Kidney (tissue), 13 donors: ENCODE measurements at regions not wholly inside any gene's neighbourhood (a gene's known extent, or its start where the extent isn't known, plus 50 kb on each side); places are given as distances from the start of the nearest gene placed in this dataset.
"Not testable (repeated sequence)": the region's sequence is repeated elsewhere in the genome, so short reads cannot be mapped to it uniquely, and the experiment has no call there.

Source experiments
- DNase-seq, 5 donors: peaks; one replicate each; pipeline ENCODE4 v3.0.0-alpha.2; 2013 to 2020
- FAIRE-seq: peaks from 2 replicates; lab custom pipeline; 2012; peaks lifted over from hg19 to GRCh38; lab: Jason Lieb, UNC
- H3K27ac ChIP-seq, 2 donors: one replicate each; pipeline ENCODE4 v1.7.0; 2013; ENCODE audit warnings: low read depth in 2 of 2, low read length in 2 of 2, inconsistent platforms in 1 of 2
- H3K27me3 ChIP-seq: one replicate; pipeline ENCODE4 v1.7.1; 2013; ENCODE audit warnings: low read length, inconsistent platforms; ENCODE audit not compliant: control insufficient read depth, insufficient read depth
- H3K36me3 ChIP-seq, 3 donors: one replicate each; pipeline versions ENCODE4 v1.7.0 to v1.7.1; 2013; ENCODE audit warnings: low read length in 3 of 3, control low read depth in 1 of 3, inconsistent platforms in 1 of 3; ENCODE audit not compliant: insufficient read depth in 3 of 3, control insufficient read depth in 2 of 3
- H3K4me1 ChIP-seq, 3 donors: one replicate each; pipeline versions ENCODE4 v1.7.0 to v1.7.1; 2013; ENCODE audit warnings: low read length in 3 of 3, inconsistent platforms in 1 of 3, low read depth in 1 of 3; ENCODE audit not compliant: control insufficient read depth in 2 of 3, insufficient read depth in 2 of 3
- H3K4me3 ChIP-seq, 3 donors: one replicate each; pipeline versions ENCODE4 v1.7.0 to v1.8.1; 2013; ENCODE audit warnings: low read length in 3 of 3, control low read depth in 1 of 3, inconsistent platforms in 1 of 3
- H3K9ac ChIP-seq, 3 donors: one replicate each; pipeline versions ENCODE4 v1.7.0 to v1.7.1; 2013; ENCODE audit warnings: low read length in 3 of 3, control low read depth in 1 of 3, inconsistent platforms in 1 of 3
- H3K9me3 ChIP-seq, 3 donors: one replicate each; pipeline versions ENCODE4 v1.7.0 to v1.7.1; 2013; ENCODE audit warnings: low read length in 3 of 3, control low read depth in 1 of 3, inconsistent platforms in 1 of 3; ENCODE audit not compliant: control insufficient read depth in 2 of 3, insufficient read depth in 1 of 3
- intact Hi-C: fragments of 100-400 bp; cut with DNase I; formaldehyde crosslinking; loops from one replicate; pipeline ENCODE4 v1.11.1; 2022
- TF ChIP-seq, protein P1 (sequence below): IDR thresholded peaks from 3 replicates; pipeline ENCODE4 v1.5.1; 2012; ENCODE audit warnings: mild to moderate bottlenecking, moderate library complexity, borderline replicate concordance; ENCODE audit not compliant: insufficient read depth; ENCODE audit errors: extremely low read depth
- donor health status: control.
- donor health status: control.
- donor health status: control.
- donor health status: control.
- donor health status: control.
- donor health status: DM: yes; HTN: yes; CAD: no.
- donor health status: Normal renal cell carcinoma (clear cell type).

GRCh38 chr6:92644104-92644791, 775.1 kb downstream of the EPHA7 start:
- H3K4me1 ChIP-seq, H3K9ac ChIP-seq, FAIRE-seq, intact Hi-C loops, H3K27me3 ChIP-seq, H3K36me3 ChIP-seq, H3K27ac ChIP-seq, H3K9me3 ChIP-seq, H3K4me3 ChIP-seq: not testable (repeated sequence)
- peak in 2 of 5 donors; percentile 23 to 61 for DNase-seq
- TF ChIP-seq, protein P1, sequence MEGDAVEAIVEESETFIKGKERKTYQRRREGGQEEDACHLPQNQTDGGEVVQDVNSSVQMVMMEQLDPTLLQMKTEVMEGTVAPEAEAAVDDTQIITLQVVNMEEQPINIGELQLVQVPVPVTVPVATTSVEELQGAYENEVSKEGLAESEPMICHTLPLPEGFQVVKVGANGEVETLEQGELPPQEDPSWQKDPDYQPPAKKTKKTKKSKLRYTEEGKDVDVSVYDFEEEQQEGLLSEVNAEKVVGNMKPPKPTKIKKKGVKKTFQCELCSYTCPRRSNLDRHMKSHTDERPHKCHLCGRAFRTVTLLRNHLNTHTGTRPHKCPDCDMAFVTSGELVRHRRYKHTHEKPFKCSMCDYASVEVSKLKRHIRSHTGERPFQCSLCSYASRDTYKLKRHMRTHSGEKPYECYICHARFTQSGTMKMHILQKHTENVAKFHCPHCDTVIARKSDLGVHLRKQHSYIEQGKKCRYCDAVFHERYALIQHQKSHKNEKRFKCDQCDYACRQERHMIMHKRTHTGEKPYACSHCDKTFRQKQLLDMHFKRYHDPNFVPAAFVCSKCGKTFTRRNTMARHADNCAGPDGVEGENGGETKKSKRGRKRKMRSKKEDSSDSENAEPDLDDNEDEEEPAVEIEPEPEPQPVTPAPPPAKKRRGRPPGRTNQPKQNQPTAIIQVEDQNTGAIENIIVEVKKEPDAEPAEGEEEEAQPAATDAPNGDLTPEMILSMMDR: peak; percentile 22

DNA sequence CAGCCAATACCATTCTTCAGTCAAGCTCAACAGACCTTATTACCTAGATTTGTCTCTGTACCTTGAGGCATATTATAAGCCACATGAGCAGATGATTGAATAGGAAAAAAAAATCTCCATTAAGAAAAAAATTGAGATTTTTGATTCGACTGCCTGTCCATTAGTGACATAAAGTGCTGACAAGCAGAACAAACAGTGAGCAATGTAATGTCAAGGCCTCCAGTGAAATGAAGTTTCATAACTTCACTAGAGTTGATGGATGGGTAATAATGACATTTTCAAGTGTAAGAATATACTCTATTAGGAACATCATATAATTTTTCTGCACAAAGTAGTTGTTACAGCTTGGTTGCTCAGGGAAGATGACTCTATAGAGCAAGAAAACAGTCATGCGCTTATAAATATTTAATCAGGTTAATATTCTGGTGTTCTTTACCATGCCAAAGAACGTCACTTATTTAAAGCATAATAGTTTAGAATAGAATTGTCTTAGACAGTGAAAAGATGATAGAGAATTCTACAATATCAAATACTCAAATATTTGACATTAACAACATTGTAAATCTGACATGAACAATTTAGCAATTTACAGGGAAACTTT, 783.7 kb downstream of the EPHA7 start:
- no peak overlapping the region for H3K4me3 ChIP-seq
- no peak overlapping the region for H3K27ac ChIP-seq
- H3K27me3 ChIP-seq: no peaks in the 10 kb centered on the region
- no peaks in the 10 kb centered on the region for H3K9me3 ChIP-seq
- TF ChIP-seq, protein P1: no peak
- FAIRE-seq (no peak), DNase-seq (no peak)
- no peak overlapping the region for H3K9ac ChIP-seq
- no peaks in the 10 kb centered on the region for H3K4me1 ChIP-seq
- intact Hi-C loops: no loop called here
- no peaks in the 10 kb centered on the region for H3K36me3 ChIP-seq

DNA sequence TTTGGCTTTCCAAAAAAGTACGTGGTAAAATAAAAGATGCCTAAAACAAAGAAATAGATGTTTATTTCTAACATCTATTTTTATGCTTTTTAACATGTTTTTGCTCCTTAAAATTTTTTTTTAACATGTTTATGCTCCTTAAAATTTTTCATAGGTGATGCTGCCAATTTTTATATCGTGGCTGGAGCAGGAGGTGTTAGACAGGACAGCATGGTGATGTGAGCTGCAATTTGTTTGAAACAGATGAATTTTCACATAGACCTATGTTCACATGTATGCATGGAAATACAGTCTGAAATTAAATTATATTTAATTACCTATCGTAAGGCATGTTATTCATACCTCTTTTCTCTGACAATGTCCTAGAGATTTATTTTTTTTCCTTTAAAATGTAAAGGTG, 784.8 kb downstream of the EPHA7 start:
- no peaks in the 10 kb centered on the region for H3K9me3 ChIP-seq
- intact Hi-C loops: no loop called here
- FAIRE-seq: no peak

More for the DNA sequence above, 784.8 kb downstream of the EPHA7 start:
- no peak overlapping the region for H3K4me3 ChIP-seq
- no peaks in the 10 kb centered on the region for H3K4me1 ChIP-seq
- DNase-seq: no peak
- TF ChIP-seq, protein P1: no peak
- H3K27me3 ChIP-seq: no peaks in the 10 kb centered on the region
- no peak overlapping the region for H3K9ac ChIP-seq
- no peak overlapping the region for H3K27ac ChIP-seq
- no peaks in the 10 kb centered on the region for H3K36me3 ChIP-seq
